GM12878 (cell line): ENCODE measurements at regions not wholly inside any gene's neighbourhood (a gene's known extent, or its start where the extent isn't known, plus 50 kb on each side); places are given as distances from the start of the nearest gene placed in this dataset.

Experiments
- ATAC-seq: fragments of 200-7000 bp; cut with Tn5 transposase; 3 replicates; pipeline ENCODE4 v1.9.1; 2020; ENCODE audit warnings: mild to moderate bottlenecking, moderate library complexity
- BruUV-seq: library from RNA; stranded (reverse); fragments of 400-500 nt; replicated peaks from 2 replicates; lab custom pipeline; 2021; lab: Mats Ljungman, UMichigan
- CTCF ChIA-PET: fragments of 300-600 bp; sonication (Branson Sonifier 250); formaldehyde crosslinking; extraction: SDS; loops from one replicate; lab custom pipeline; 2021; ENCODE audit warnings: inconsistent platforms; lab: Yijun Ruan, JAX
- POLR2A ChIA-PET: fragments of 350-600 bp; formaldehyde crosslinking; extraction: SDS; loops from one replicate; lab custom pipeline; 2021; ENCODE audit warnings: inconsistent platforms; lab: Charles Lee
- RAD21 ChIA-PET: fragments of 300-600 bp; sonication (Branson Sonifier 250); formaldehyde crosslinking; loops from one replicate; lab custom pipeline; 2023; ENCODE audit warnings: antibody characterized with exemption; ENCODE audit not compliant: unreplicated experiment; lab: Charles Lee
- SMC1A ChIA-PET: fragments of 300-600 bp; sonication (Branson Sonifier 250); formaldehyde crosslinking; loops from one replicate; lab custom pipeline; 2023; ENCODE audit not compliant: unreplicated experiment, uncharacterized antibody; lab: Charles Lee
- DNase-seq: peaks from one replicate; pipeline ENCODE4 v3.0.0-alpha.2; 2011; ENCODE audit warnings: low read depth, low spot score
- FAIRE-seq: peaks from 3 replicates; lab custom pipeline; 2011; peaks lifted over from hg19 to GRCh38; lab: Jason Lieb, UNC
- H2AFZ ChIP-seq: 2 replicates; pipeline ENCODE4 v1.6.0; 2011; ENCODE audit warnings: low read depth, low read length, control low read depth; ENCODE audit not compliant: control insufficient read depth
- H3K27ac ChIP-seq: 2 replicates; pipeline ENCODE4 v1.5.1; 2011; ENCODE audit warnings: control low read depth; ENCODE audit not compliant: control insufficient read depth, insufficient read depth
- H3K27me3 ChIP-seq, 2 experiments: replicated peaks in 1 of 2; 2 replicates each; pipeline versions ENCODE4 v1.6.0 to v1.6.1; 2011; ENCODE audit warnings: low read length in 1 of 2; ENCODE audit not compliant: control insufficient read depth in 2 of 2, insufficient read depth in 2 of 2
- H3K36me3 ChIP-seq, 2 experiments: 2 replicates each; pipeline ENCODE4 v1.5.1; 2011; ENCODE audit warnings: low read length in 1 of 2; ENCODE audit not compliant: control insufficient read depth in 2 of 2, insufficient read depth in 2 of 2
- H3K4me1 ChIP-seq: 2 replicates; pipeline ENCODE4 v1.6.1; 2011; ENCODE audit warnings: mild to moderate bottlenecking, low read length, moderate library complexity, mixed read lengths; ENCODE audit not compliant: control insufficient read depth, insufficient read depth
- H3K4me2 ChIP-seq: 2 replicates; pipeline ENCODE4 v1.6.0; 2011; ENCODE audit warnings: control low read depth; ENCODE audit not compliant: control insufficient read depth, insufficient read depth
- H3K4me3 ChIP-seq: fragments of 200-600 bp; sonication (generic); 2 replicates; pipeline ENCODE4 v1.5.1; 2016
- H3K79me2 ChIP-seq: 2 replicates; pipeline ENCODE4 v1.6.0; 2011; ENCODE audit warnings: low read length; ENCODE audit not compliant: control insufficient read depth, insufficient read depth
- H3K9ac ChIP-seq: 2 replicates; pipeline ENCODE4 v1.8.0; 2011; ENCODE audit warnings: low read length, control low read depth, mixed read lengths; ENCODE audit not compliant: control insufficient read depth, insufficient read depth
- H3K9me3 ChIP-seq: replicated peaks from 3 replicates; pipeline ENCODE4 v1.5.1; 2011; ENCODE audit warnings: mild to moderate bottlenecking, low read length; ENCODE audit not compliant: control insufficient read depth, insufficient read depth
- H4K20me1 ChIP-seq: 2 replicates; pipeline ENCODE4 v1.6.0; 2011; ENCODE audit not compliant: control insufficient read depth, insufficient read depth
- ASH2L ChIP-seq: fragments of 300-600, 200-600 bp; sonication (generic); IDR thresholded peaks from 2 replicates; pipeline ENCODE4 v1.6.1; 2017; ENCODE audit warnings: low read depth, mild to moderate bottlenecking, borderline replicate concordance
- ATF2 ChIP-seq: IDR thresholded peaks from 2 replicates; pipeline ENCODE4 v1.6.1; 2012; ENCODE audit warnings: low read length, inconsistent platforms
- CBFB ChIP-seq: IDR thresholded peaks from 2 replicates; pipeline ENCODE4 v1.6.1; 2016; ENCODE audit warnings: antibody characterized with exemption, low read depth
- GATAD2B ChIP-seq: fragments of 450-650 bp; conservative IDR thresholded peaks from 2 replicates; pipeline ENCODE4 v1.6.1; 2017; ENCODE audit warnings: low read depth, mild to moderate bottlenecking, moderate library complexity
- SKIL ChIP-seq: fragments of 450-650 bp; IDR thresholded peaks from 2 replicates; pipeline ENCODE4 v1.6.1; 2017; ENCODE audit warnings: mild to moderate bottlenecking, low read depth, inconsistent platforms; ENCODE audit not compliant: poor library complexity, severe bottlenecking
- SREBF2 ChIP-seq: IDR thresholded peaks from 2 replicates; pipeline ENCODE4 v1.6.1; 2012; ENCODE audit warnings: mild to moderate bottlenecking, low read length
- ZBTB40 ChIP-seq: fragments of 450-650 bp; IDR thresholded peaks from 2 replicates; pipeline ENCODE4 v1.6.1; 2016; ENCODE audit warnings: mild to moderate bottlenecking, moderate library complexity, borderline replicate concordance
- WGBS: methylation state at CpG from one replicate; pipeline ENCODE4 v1.1.6; 2016; ENCODE audit warnings: low lambda C conversion rate; ENCODE audit not compliant: insufficient replicate concordance, insufficient coverage; ENCODE audit errors: missing lambda C conversion rate; 5-methylcytosine and 5-hydroxymethylcytosine counted together
- in situ Hi-C: fragments of 300-500 bp; cut with MboI; formaldehyde crosslinking; loops from 9 replicates; pipeline ENCODE4 v1.14.3; 2018; ENCODE audit warnings: mixed read lengths
- intact Hi-C: fragments of 100-400 bp; cut with micrococcal nuclease; formaldehyde crosslinking; loops from one replicate; pipeline ENCODE4 v1.14.2; 2022; ENCODE audit not compliant: unreplicated experiment

- TF ChIP-seq ZBTB40 (no peak), ASH2L (no peak), SKIL (no peak)
Measured at GRCh38 chr17:55620023-55620422, 102.6 kb downstream of the TMEM100 start (continued).

- Histone ChIP-seq H3K79me2 (no peaks in the 10 kb centered on the region), H3K9ac (no peak overlapping the region), H3K9me3 (no peaks in the 10 kb centered on the region), H4K20me1 (no peaks in the 10 kb centered on the region), H2AFZ (no peak overlapping the region), H3K27me3 (no peaks in the 10 kb centered on the region; a peak in 1 of 4 replicates), H3K36me3 (no peaks in the 10 kb centered on the region), H3K4me3 (no peak overlapping the region), H3K4me2 (no peak overlapping the region), H3K27ac (no peak overlapping the region), H3K4me1 (no peaks in the 10 kb centered on the region)
- ChIA-PET CTCF (interaction anchor here (0.9 to 1.4 kb wide), 2 partner anchors 16 to 19 kb away, joined by 3 to 4 read pairs; no protein-coding TSS in a partner anchor), SMC1A (interaction anchor here (0.6 to 1.5 kb wide), 2 partner anchors 21 to 30 kb away, joined by 3 to 4 read pairs; no protein-coding TSS in a partner anchor), POLR2A (interaction anchor here (0.5 kb wide), 1 partner anchor 353 kb away, joined by 3 read pairs; no protein-coding TSS in a partner anchor), RAD21 (no interaction called here)
- FAIRE-seq (no peak), DNase-seq (no peak), ATAC-seq (no peak)
- intact Hi-C loops (no loop called here), in situ Hi-C loops (no loop called here)
- WGBS, result 37% methylated on average over 5 of the region's 5 CpGs
- TF ChIP-seq SREBF2 (no peak), GATAD2B (no peak), CBFB (no peak), ATF2 (no peak)
- no TSS peak for BruUV-seq
Measured at GRCh38 chr17:55617441-55617840, 105.2 kb downstream of the TMEM100 start.
